DMS79 (cell line): ENCODE measurements at regions not wholly inside any gene's neighbourhood (a gene's known extent, or its start where the extent isn't known, plus 50 kb on each side); places are given as distances from the start of the nearest gene placed in this dataset.
"Not testable (repeated sequence)": the region's sequence is repeated elsewhere in the genome, so short reads cannot be mapped to it uniquely, and the experiment has no call there.

Experiments used
- DNase-seq: peaks from one replicate; lab custom pipeline; 2025; lab: John Stamatoyannopoulos, UW

DNA sequence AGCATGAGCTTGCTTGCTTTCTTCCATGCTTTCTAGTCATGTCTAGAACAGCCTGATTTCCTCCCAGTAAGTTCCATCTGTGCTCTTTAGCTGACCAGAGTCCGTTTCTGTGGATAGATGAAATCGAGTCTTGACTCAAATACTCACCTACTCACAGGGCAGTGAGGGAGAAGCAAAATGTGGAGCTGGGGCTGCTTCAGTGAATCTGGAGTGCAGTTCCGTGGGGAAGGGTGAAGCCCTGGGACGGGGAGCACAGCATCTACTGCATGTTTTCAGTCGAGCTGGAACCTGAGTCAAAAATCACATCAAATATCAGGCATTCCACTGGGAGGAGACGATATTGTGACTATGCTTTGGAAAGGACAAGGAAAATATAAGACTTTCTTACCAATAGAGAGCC, 70.3 kb upstream of the PRMT8 start:
- peak; percentile 26 for DNase-seq

- DNase-seq = no peak
These were observed 69.6 kb upstream of the PRMT8 start for GRCh38 chr12:3421191-3421978.

DNA sequence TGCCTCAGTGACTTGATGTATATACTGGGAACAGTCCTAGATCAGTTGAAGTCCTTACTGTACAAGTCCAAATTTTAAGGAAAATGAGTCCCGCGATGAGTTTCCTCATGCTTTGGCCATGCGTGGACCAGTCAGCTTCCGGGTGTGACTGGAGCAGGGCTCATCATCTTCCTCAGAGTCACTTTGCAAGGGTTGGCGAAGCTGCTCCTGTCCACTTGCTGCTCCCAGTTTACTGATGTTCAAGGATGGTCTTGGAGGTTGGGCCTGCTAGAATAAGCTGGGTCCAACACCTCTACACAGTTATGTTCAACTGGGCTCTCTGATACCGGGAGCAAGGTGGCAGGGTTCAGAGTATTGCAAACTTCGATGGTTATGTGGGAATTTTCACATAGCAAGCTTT, 66.2 kb upstream of the PRMT8 start:
- not testable (repeated sequence) for DNase-seq

DNA sequence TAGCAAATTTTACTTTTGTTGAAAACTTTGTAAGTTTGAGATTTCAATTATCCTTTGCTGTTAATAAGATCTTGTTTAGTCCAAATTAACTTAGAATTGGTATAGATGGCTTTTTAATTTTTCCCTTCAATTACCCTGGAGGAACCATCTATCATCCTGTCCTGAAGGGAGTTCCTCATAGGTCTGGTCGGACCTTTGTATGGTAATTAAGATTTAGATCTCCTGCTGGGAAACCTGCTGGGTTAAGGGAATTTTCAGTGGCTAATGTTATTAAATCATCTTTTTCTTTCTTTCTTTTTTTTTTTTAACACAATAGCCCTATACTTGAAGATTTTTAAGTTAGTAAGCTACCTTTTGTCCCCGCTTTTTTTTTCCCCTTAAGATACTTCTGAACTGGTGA, 63.0 kb upstream of the PRMT8 start:
- DNase-seq = no peak

DNA sequence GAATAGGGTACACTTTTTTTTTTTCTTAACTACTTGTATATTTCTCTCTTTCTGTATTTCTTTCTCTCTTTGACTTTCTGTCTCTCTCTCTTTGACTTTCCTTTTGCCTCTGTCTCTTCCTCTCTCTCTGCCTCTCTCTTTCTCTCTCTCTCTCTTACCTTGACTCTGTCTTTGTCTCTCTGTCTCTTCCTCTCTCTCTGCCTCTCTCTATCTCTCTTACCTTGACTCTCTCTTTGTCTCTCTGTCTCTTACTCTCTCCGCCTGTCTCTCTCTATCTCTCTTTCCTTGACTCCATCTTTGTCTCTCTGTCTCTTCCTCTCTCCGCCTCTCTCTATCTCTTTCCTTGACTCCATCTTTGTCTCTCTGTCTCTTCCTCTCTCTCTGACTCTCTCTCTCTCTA, 62.4 kb upstream of the PRMT8 start:
- DNase-seq = no peak

GRCh38 chr12:3429523-3429922, 61.5 kb upstream of the PRMT8 start:
- DNase-seq = not testable (repeated sequence)

DNA sequence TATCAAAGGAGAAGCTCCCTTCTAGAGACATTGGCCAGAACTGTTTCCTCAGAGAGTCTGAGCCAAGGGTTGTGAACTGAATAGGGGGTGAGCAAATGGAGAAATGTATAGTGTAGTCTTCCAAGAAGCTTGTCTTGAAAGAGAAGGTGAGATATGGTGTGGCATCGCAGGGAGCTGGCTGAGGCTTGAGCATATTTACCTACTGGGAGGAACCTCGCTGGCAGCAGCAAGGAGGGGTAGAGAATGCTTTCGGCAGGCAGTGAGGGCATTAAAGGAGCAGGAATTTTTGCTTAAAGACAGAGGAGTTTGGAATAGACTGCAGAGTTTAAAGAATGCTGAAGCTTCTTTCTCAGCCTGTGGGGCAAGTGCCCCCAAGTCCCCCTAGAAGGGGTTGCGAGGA, 59.3 kb upstream of the PRMT8 start:
- DNase-seq = no peak

DNA sequence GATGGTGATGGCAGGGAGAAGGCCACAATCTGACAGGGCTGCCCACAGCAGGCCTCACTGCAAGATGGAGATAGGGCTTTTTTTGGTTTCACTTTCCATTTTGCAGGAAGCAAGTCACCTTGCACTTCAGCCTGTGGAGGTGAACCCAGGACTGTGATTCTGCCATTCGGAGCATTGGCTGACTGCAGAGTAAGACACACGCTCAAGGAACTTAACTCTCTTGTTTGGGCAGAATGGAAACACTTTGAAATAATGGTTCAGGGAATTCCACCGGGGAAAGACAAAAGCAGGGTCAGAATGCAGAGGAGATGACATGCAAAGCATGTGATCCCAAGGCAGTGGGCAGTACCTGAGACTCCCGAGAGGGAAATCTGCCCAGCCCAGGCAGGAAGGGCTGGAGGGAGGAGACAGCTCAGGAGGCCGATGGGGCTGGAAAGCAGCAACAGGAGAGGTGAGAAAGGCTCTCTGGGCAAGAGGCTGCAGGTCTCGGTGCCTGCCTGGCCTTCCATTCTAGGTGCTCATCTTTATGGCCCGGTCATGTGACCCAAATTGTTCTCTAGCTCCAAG, 58.7 kb upstream of the PRMT8 start:
- no peak for DNase-seq

DNA sequence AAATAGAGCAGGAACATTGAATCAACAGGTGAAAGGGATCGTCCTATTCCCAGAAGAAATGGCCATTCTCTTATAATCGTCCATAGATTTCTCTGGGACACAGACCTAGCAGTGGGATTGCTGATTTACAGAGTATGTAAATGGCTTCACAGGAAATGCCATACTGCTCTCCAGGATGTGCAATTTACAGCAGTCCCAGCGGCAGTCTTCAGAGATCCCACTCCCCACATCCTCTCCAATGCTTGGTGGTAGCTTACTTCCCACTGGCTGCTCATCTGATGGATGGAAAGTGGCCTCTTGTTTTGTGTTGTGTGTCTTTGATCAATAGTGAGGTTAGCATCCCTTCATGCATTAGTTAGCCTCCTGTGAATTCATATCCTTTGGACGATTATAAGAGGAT, 58.1 kb upstream of the PRMT8 start:
- no peak for DNase-seq

- DNase-seq = peak; percentile 29
These were observed 54.4 kb upstream of the PRMT8 start for GRCh38 chr12:3436461-3437065.

GRCh38 chr12:3437986-3438385, 53.0 kb upstream of the PRMT8 start:
- DNase-seq = no peak

DNA sequence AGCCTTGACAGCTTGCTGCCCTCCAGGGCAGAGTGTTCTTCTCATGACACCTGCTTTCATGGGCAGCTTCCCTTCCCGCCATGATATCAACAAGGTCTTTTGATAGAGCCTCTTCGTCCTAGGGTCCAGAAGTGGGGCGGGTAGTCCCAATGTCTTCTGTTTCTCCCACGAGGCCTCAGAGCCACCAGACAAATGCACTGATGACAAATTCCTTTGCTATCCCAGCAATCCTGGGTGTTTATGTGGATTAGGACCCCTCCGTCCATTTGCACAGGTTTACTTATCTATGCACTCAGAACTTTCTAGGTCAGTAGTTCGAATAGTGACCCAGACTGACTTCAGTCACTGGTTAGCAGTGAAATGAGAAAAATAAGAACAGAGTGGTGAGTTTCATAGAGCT, 52.6 kb upstream of the PRMT8 start:
- no peak for DNase-seq
